Skeletal muscle cell (primary cell): ENCODE measurements at regions not wholly inside any gene's neighbourhood (a gene's known extent, or its start where the extent isn't known, plus 50 kb on each side); places are given as distances from the start of the nearest gene placed in this dataset.

Source experiments
- DNase-seq: peaks from one replicate; pipeline ENCODE4 v3.0.0-alpha.2; 2010; ENCODE audit warnings: low read depth
- H3K4me3 ChIP-seq: 2 replicates; pipeline ENCODE4 v1.5.1; 2011; ENCODE audit warnings: low read depth, mild to moderate bottlenecking, control low read depth, low read length, moderate library complexity

- no peak for DNase-seq
- no peak overlapping the region for H3K4me3 ChIP-seq
These were observed 211.0 kb upstream of the ADAMTS16 start for GRCh38 chr5:4929092-4929655.

GRCh38 chr5:4939042-4939781, 200.9 kb upstream of the ADAMTS16 start:
- H3K4me3 ChIP-seq: no peak overlapping the region
- no peak for DNase-seq

- no peak overlapping the region for H3K4me3 ChIP-seq
- no peak for DNase-seq
These were observed 199.0 kb upstream of the ADAMTS16 start for GRCh38 chr5:4941161-4941560.

GRCh38 chr5:4941957-4942830, 197.9 kb upstream of the ADAMTS16 start:
- no peak overlapping the region for H3K4me3 ChIP-seq
- no peak for DNase-seq

- DNase-seq: no peak
- no peak overlapping the region for H3K4me3 ChIP-seq
These were observed 197.3 kb upstream of the ADAMTS16 start for GRCh38 chr5:4942831-4943178.

GRCh38 chr5:4945296-4945695, 194.8 kb upstream of the ADAMTS16 start:
- no peak for DNase-seq
- H3K4me3 ChIP-seq: no peak overlapping the region

- DNase-seq: no peak
- no peak overlapping the region for H3K4me3 ChIP-seq
These were observed 193.0 kb upstream of the ADAMTS16 start for GRCh38 chr5:4947106-4947505.

GRCh38 chr5:4947893-4948536, 192.1 kb upstream of the ADAMTS16 start:
- no peak for DNase-seq
- H3K4me3 ChIP-seq: no peak overlapping the region

- H3K4me3 ChIP-seq: no peak overlapping the region
- DNase-seq: no peak
These were observed 191.0 kb upstream of the ADAMTS16 start for GRCh38 chr5:4949108-4949507.

- no peak for DNase-seq
- H3K4me3 ChIP-seq: no peak overlapping the region
These were observed 186.6 kb upstream of the ADAMTS16 start for GRCh38 chr5:4953576-4953975.

- no peak overlapping the region for H3K4me3 ChIP-seq
- DNase-seq: no peak
These were observed 186.1 kb upstream of the ADAMTS16 start for GRCh38 chr5:4954048-4954447.

GRCh38 chr5:4963265-4963664, 176.9 kb upstream of the ADAMTS16 start:
- no peak for DNase-seq
- no peak overlapping the region for H3K4me3 ChIP-seq

GRCh38 chr5:4969351-4969750, 170.8 kb upstream of the ADAMTS16 start:
- no peak overlapping the region for H3K4me3 ChIP-seq
- DNase-seq: no peak

GRCh38 chr5:4970171-4970570, 170.0 kb upstream of the ADAMTS16 start:
- no peak for DNase-seq
- no peak overlapping the region for H3K4me3 ChIP-seq

GRCh38 chr5:4976902-4977301, 163.2 kb upstream of the ADAMTS16 start:
- no peak overlapping the region for H3K4me3 ChIP-seq
- no peak for DNase-seq

- no peak for DNase-seq
- no peak overlapping the region for H3K4me3 ChIP-seq
These were observed 162.6 kb upstream of the ADAMTS16 start for GRCh38 chr5:4977416-4978110.

GRCh38 chr5:4980201-4980600, 159.9 kb upstream of the ADAMTS16 start:
- H3K4me3 ChIP-seq: no peak overlapping the region

GRCh38 chr5:4981608-4982007, 158.5 kb upstream of the ADAMTS16 start:
- no peak overlapping the region for H3K4me3 ChIP-seq
- DNase-seq: no peak

More at GRCh38 chr5:4980201-4980600, 159.9 kb upstream of the ADAMTS16 start:
- DNase-seq: no peak

GRCh38 chr5:4983701-4984100, 156.4 kb upstream of the ADAMTS16 start:
- DNase-seq: no peak
- H3K4me3 ChIP-seq: no peak overlapping the region
